ENCODE measurements at regions not wholly inside any gene's neighbourhood (a gene's known extent, or its start where the extent isn't known, plus 50 kb on each side); places are given as distances from the start of the nearest gene placed in this dataset.

- TF ChIP-seq ZBTB33 (IDR thresholded peaks at IDR 0.05; ENCODE audit: borderline replicate concordance, low read depth): no peak
Observed at GRCh38 chr11:69574608-69575255, 66.2 kb upstream of the CCND1 start (continued).

- Histone ChIP-seq H3K4me2 (no peak overlapping the region), H3F3A (replicated peaks; ENCODE audit: insufficient read depth) (no peaks in the 10 kb centered on the region), H4K20me1 (ENCODE audit: insufficient read depth) (no peaks in the 10 kb centered on the region), H3K4me1 (ENCODE audit: control insufficient read depth in 1 of 2, insufficient read depth in 2 of 2, low read depth in 1 of 2, low read length in 1 of 2) (no peaks in the 10 kb centered on the region), H2AFZ (ENCODE audit: low read depth) (no peak overlapping the region), H3K27me3 (ENCODE audit: insufficient read depth) (no peaks in the 10 kb centered on the region), H3K79me2 (ENCODE audit: insufficient read depth) (no peaks in the 10 kb centered on the region), H3K36me3 (replicated peaks in 1 of 2; ENCODE audit: control insufficient read depth in 1 of 2, insufficient read depth in 2 of 2, low read length in 1 of 2) (no peaks in the 10 kb centered on the region), H3K4me3 (ENCODE audit: low read depth in 2 of 2, low read length in 1 of 2) (no peak overlapping the region), H3K9ac (no peak overlapping the region), H3K9me2 (no peaks in the 10 kb centered on the region), H3K27ac (ENCODE audit: low read depth in 2 of 2, low read length in 1 of 2) (no peak overlapping the region), H3K9me3 (no peaks in the 10 kb centered on the region)
- 69% methylated on average over 12 of the region's 14 CpGs for WGBS (ENCODE audit: low lambda C conversion rate)
- DNase-seq: no peak
- POLR2A ChIA-PET: no interaction called here
- CTCF ChIA-PET: no interaction called here
- TF ChIP-seq RFX5 (IDR thresholded peaks at IDR 0.05; ENCODE audit: low read length) (no peak), FOXM1 (IDR thresholded peaks at IDR 0.05; ENCODE audit: low read depth) (no peak), NRF1 (IDR thresholded peaks at IDR 0.05; ENCODE audit: low read depth, low read length) (no peak), ELF1 (IDR thresholded peaks at IDR 0.05) (no peak), SIN3A (IDR thresholded peaks at IDR 0.05; ENCODE audit: borderline replicate concordance, low read depth, low read length) (no peak), EZH2phosphoT487 (IDR thresholded peaks at IDR 0.05; ENCODE audit: borderline replicate concordance, low read depth) (no peak), FOSL2 (IDR thresholded peaks at IDR 0.05; ENCODE audit: borderline replicate concordance, low read depth) (no peak), MEF2A (IDR thresholded peaks at IDR 0.05; ENCODE audit: borderline replicate concordance, low read depth) (no peak), YY1 (IDR thresholded peaks at IDR 0.05; ENCODE audit: low read depth) (no peak), FOXJ3 (CRISPR knock-in tag; IDR thresholded peaks at IDR 0.05) (no peak)
Observed at GRCh38 chr11:69575296-69576068, 65.5 kb upstream of the CCND1 start.

GRCh38 chr11:69576069-69576782 is 64.7 kb upstream of the CCND1 start:
- no peak overlapping the region for H3K27ac ChIP-seq (ENCODE audit: low read depth in 2 of 2, low read length in 1 of 2)
- no peak overlapping the region for H2AFZ ChIP-seq (ENCODE audit: low read depth)
- H3K9me3 ChIP-seq: no peaks in the 10 kb centered on the region
- POLR2A ChIA-PET: no interaction called here
- H4K20me1 ChIP-seq (ENCODE audit: insufficient read depth): no peaks in the 10 kb centered on the region
- H3K4me2 ChIP-seq: no peak overlapping the region
- H3K9me2 ChIP-seq: no peaks in the 10 kb centered on the region
- no peaks in the 10 kb centered on the region for H3K4me1 ChIP-seq (ENCODE audit: control insufficient read depth in 1 of 2, insufficient read depth in 2 of 2, low read depth in 1 of 2, low read length in 1 of 2)
- H3K36me3 ChIP-seq (replicated peaks in 1 of 2; ENCODE audit: control insufficient read depth in 1 of 2, insufficient read depth in 2 of 2, low read length in 1 of 2): no peaks in the 10 kb centered on the region
- CTCF ChIA-PET: no interaction called here
- H3K4me3 ChIP-seq (ENCODE audit: low read depth in 2 of 2, low read length in 1 of 2): no peak overlapping the region
- H3K27me3 ChIP-seq (ENCODE audit: insufficient read depth): no peaks in the 10 kb centered on the region
- H3F3A ChIP-seq (replicated peaks; ENCODE audit: insufficient read depth): no peaks in the 10 kb centered on the region
- no peak for DNase-seq
- WGBS (ENCODE audit: low lambda C conversion rate): 77% methylated on average over 7 of the region's 10 CpGs
- H3K9ac ChIP-seq: no peak overlapping the region
- no peaks in the 10 kb centered on the region for H3K79me2 ChIP-seq (ENCODE audit: insufficient read depth)
- TF ChIP-seq FOXM1 (IDR thresholded peaks at IDR 0.05; ENCODE audit: low read depth) (no peak), NFIC (IDR thresholded peaks at IDR 0.05; ENCODE audit: borderline replicate concordance) (no peak), GABPA (IDR thresholded peaks at IDR 0.05; ENCODE audit: low read depth) (no peak), POLR2AphosphoS5 (IDR thresholded peaks at IDR 0.05; ENCODE audit: low read depth, low read length) (no peak), RXRA (IDR thresholded peaks at IDR 0.05; ENCODE audit: borderline replicate concordance, low read depth) (no peak), FOXJ3 (CRISPR knock-in tag; IDR thresholded peaks at IDR 0.05) (no peak), PBX3 (IDR thresholded peaks at IDR 0.05) (no peak), EP300 (IDR thresholded peaks at IDR 0.05; ENCODE audit: borderline replicate concordance in 1 of 2, low read depth in 1 of 2, low read length in 1 of 2) (no peak), RFX5 (IDR thresholded peaks at IDR 0.05; ENCODE audit: low read length) (no peak), NRF1 (IDR thresholded peaks at IDR 0.05; ENCODE audit: low read depth, low read length) (no peak)
